ENCODE measurements at regions not wholly inside any gene's neighbourhood (a gene's known extent, or its start where the extent isn't known, plus 50 kb on each side); places are given as distances from the start of the nearest gene placed in this dataset.

GRCh38 chr18:37935086-37935485, 369.5 kb upstream of the CELF4 start:
- ATAC-seq (no peak), FAIRE-seq (no peak), DNase-seq (ENCODE audit: low read depth, low spot score) (no peak)
- no peaks in the 10 kb centered on the region for H3K36me3 ChIP-seq (ENCODE audit: control insufficient read depth in 2 of 2, insufficient read depth in 2 of 2, low read length in 1 of 2)
- TF ChIP-seq ZBED1 (IDR thresholded peaks at IDR 0.05; ENCODE audit: borderline replicate concordance) (no peak), SUZ12 (IDR thresholded peaks at IDR 0.05; ENCODE audit: unreplicated experiment) (no peak), ZBTB11 (CRISPR knock-in tag; IDR thresholded peaks at IDR 0.05) (no peak), CREB1 (IDR thresholded peaks at IDR 0.05; ENCODE audit: low read depth) (no peak), TCF3 (IDR thresholded peaks at IDR 0.05; ENCODE audit: borderline replicate concordance, insufficient read depth, low read depth, low read length) (no peak), KAT2A (conservative IDR thresholded peaks at IDR 0.05; ENCODE audit: control insufficient read depth, low read depth, low read length) (no peak), CREM (IDR thresholded peaks at IDR 0.05; ENCODE audit: low read depth) (no peak), SRF (IDR thresholded peaks at IDR 0.05; ENCODE audit: low read depth in 2 of 2, low read length in 2 of 2) (no peak)
- H3K9ac ChIP-seq (ENCODE audit: control insufficient read depth, insufficient read depth, low read length): no peak overlapping the region
- H2AFZ ChIP-seq (ENCODE audit: control insufficient read depth, low read depth, low read length): no peak overlapping the region
- CTCF ChIA-PET: interaction anchor here (0.6 kb wide), 1 partner anchor 760 kb away, joined by 3 read pairs; no protein-coding TSS in a partner anchor
- H3K9me3 ChIP-seq (replicated peaks; ENCODE audit: control insufficient read depth, insufficient read depth, low read length): no peaks in the 10 kb centered on the region
- no peaks in the 10 kb centered on the region for H3K79me2 ChIP-seq (ENCODE audit: control insufficient read depth, insufficient read depth, low read length)
- H3K27me3 ChIP-seq (replicated peaks in 1 of 2; ENCODE audit: control insufficient read depth in 2 of 2, insufficient read depth in 2 of 2, low read length in 1 of 2): no peaks in the 10 kb centered on the region
- H3K4me1 ChIP-seq (ENCODE audit: control insufficient read depth, insufficient read depth, low read length): no peaks in the 10 kb centered on the region
- RAD21 ChIA-PET (ENCODE audit: unreplicated experiment): no interaction called here
- no peak overlapping the region for H3K4me2 ChIP-seq (ENCODE audit: control insufficient read depth, insufficient read depth)
- no peaks in the 10 kb centered on the region for H4K20me1 ChIP-seq (ENCODE audit: control insufficient read depth, insufficient read depth)
- WGBS (ENCODE audit: insufficient coverage, insufficient replicate concordance, low lambda C conversion rate, missing lambda C conversion rate): 65% methylated on average over 2 of the region's 2 CpGs
- in situ Hi-C loops (cut with MboI) (no loop called here), intact Hi-C loops (cut with micrococcal nuclease; ENCODE audit: unreplicated experiment) (loop anchor here (10.0 kb wide), 1 partner anchor 60 kb away; no protein-coding TSS in a partner anchor)
- no peak overlapping the region for H3K4me3 ChIP-seq
- SMC1A ChIA-PET (ENCODE audit: uncharacterized antibody, unreplicated experiment): interaction anchor here (0.6 kb wide), 1 partner anchor 271 kb away, joined by 3 read pairs; no protein-coding TSS in a partner anchor
- POLR2A ChIA-PET: no interaction called here
- no peak overlapping the region for H3K27ac ChIP-seq (ENCODE audit: control insufficient read depth, insufficient read depth)
- no TSS peak for BruUV-seq (replicated peaks)

Measured in GM12878 (cell line).